ENCODE measurements at regions not wholly inside any gene's neighbourhood (a gene's known extent, or its start where the extent isn't known, plus 50 kb on each side); places are given as distances from the start of the nearest gene placed in this dataset.

DNA sequence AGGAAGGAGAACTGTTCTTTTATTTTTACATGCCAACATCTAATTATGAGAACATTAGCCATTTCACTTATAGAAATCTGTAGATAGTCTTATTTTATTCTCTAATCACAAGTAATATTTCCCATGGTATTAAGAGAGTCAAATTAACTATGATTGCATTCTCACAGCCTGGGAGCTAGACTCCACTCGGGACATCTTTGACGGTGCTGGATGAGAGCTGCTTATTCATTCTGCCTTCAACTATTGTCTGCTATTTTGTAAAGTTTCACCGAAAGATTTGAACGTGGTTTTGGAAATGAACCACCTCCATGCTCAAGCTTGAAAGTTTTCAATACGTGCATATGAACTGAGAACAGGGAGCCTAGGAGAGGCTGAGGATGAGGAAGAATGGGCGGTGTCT is 264.3 kb upstream of the KLF6 start:
- no peaks in the 10 kb centered on the region for H3K9me2 ChIP-seq (replicated peaks; ENCODE audit: insufficient read depth, low read length)
- H3K9ac ChIP-seq (ENCODE audit: low read length) = no peak overlapping the region
- no peaks in the 10 kb centered on the region for H3K36me3 ChIP-seq (ENCODE audit: low read length)
- H2AFZ ChIP-seq (ENCODE audit: low read depth, low read length, severe bottlenecking) = no peak overlapping the region
- no peaks in the 10 kb centered on the region for H3F3A ChIP-seq (ENCODE audit: insufficient read depth)
- H3K4me2 ChIP-seq (ENCODE audit: low read depth, low read length, poor library complexity, severe bottlenecking) = no peak overlapping the region
- H4K20me1 ChIP-seq (ENCODE audit: low read depth, low read length) = no peaks in the 10 kb centered on the region
- H3K79me2 ChIP-seq (ENCODE audit: insufficient read depth, low read length) = no peaks in the 10 kb centered on the region
- no peak overlapping the region for H3K27ac ChIP-seq (ENCODE audit: low read depth, low read length)
- H3K27me3 ChIP-seq (ENCODE audit: low read length) = no peaks in the 10 kb centered on the region
- no peak for TF ChIP-seq EZH2phosphoT487 (conservative IDR thresholded peaks at IDR 0.05; ENCODE audit: low read length)
- TF ChIP-seq, protein P1, sequence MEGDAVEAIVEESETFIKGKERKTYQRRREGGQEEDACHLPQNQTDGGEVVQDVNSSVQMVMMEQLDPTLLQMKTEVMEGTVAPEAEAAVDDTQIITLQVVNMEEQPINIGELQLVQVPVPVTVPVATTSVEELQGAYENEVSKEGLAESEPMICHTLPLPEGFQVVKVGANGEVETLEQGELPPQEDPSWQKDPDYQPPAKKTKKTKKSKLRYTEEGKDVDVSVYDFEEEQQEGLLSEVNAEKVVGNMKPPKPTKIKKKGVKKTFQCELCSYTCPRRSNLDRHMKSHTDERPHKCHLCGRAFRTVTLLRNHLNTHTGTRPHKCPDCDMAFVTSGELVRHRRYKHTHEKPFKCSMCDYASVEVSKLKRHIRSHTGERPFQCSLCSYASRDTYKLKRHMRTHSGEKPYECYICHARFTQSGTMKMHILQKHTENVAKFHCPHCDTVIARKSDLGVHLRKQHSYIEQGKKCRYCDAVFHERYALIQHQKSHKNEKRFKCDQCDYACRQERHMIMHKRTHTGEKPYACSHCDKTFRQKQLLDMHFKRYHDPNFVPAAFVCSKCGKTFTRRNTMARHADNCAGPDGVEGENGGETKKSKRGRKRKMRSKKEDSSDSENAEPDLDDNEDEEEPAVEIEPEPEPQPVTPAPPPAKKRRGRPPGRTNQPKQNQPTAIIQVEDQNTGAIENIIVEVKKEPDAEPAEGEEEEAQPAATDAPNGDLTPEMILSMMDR (IDR thresholded peaks at IDR 0.05; ENCODE audit: insufficient read depth, low read length, poor library complexity, severe bottlenecking) = no peak
- no peaks in the 10 kb centered on the region for H3K9me3 ChIP-seq (ENCODE audit: insufficient read depth, low read length)
- no peak overlapping the region for H3K4me3 ChIP-seq (ENCODE audit: insufficient read depth, low read length, poor library complexity, severe bottlenecking)

GRCh38 chr10:4048236-4048864 is 263.3 kb upstream of the KLF6 start:
- H3K4me2 ChIP-seq (ENCODE audit: low read depth, low read length, poor library complexity, severe bottlenecking) = no peak overlapping the region
- no peak overlapping the region for H3K27ac ChIP-seq (ENCODE audit: low read depth, low read length)
- H3K9me3 ChIP-seq (ENCODE audit: insufficient read depth, low read length) = no peaks in the 10 kb centered on the region

GRCh38 chr10:4046712-4047354 is 261.8 kb upstream of the KLF6 start:
- Histone ChIP-seq H3K9me2 (replicated peaks; ENCODE audit: insufficient read depth, low read length) (no peaks in the 10 kb centered on the region), H2AFZ (ENCODE audit: low read depth, low read length, severe bottlenecking) (no peak overlapping the region), H3K36me3 (ENCODE audit: low read length) (no peaks in the 10 kb centered on the region), H3F3A (ENCODE audit: insufficient read depth) (no peaks in the 10 kb centered on the region), H3K27ac (ENCODE audit: low read depth, low read length) (no peak overlapping the region), H3K4me3 (ENCODE audit: insufficient read depth, low read length, poor library complexity, severe bottlenecking) (no peak overlapping the region), H3K9ac (ENCODE audit: low read length) (no peak overlapping the region), H3K4me2 (ENCODE audit: low read depth, low read length, poor library complexity, severe bottlenecking) (no peak overlapping the region), H3K79me2 (ENCODE audit: insufficient read depth, low read length) (no peaks in the 10 kb centered on the region), H3K27me3 (ENCODE audit: low read length) (no peaks in the 10 kb centered on the region), H4K20me1 (ENCODE audit: low read depth, low read length) (no peaks in the 10 kb centered on the region), H3K9me3 (ENCODE audit: insufficient read depth, low read length) (no peaks in the 10 kb centered on the region; the same call in 1 of the 2 replicates)
- TF ChIP-seq, protein P1 (IDR thresholded peaks at IDR 0.05; ENCODE audit: insufficient read depth, low read length, poor library complexity, severe bottlenecking) = no peak
- TF ChIP-seq EZH2phosphoT487 (conservative IDR thresholded peaks at IDR 0.05; ENCODE audit: low read length) = no peak

More at GRCh38 chr10:4048236-4048864, 263.3 kb upstream of the KLF6 start:
- Histone ChIP-seq H3K9ac (ENCODE audit: low read length) (no peak overlapping the region), H3K9me2 (replicated peaks; ENCODE audit: insufficient read depth, low read length) (no peaks in the 10 kb centered on the region), H3K36me3 (ENCODE audit: low read length) (no peaks in the 10 kb centered on the region), H3K4me3 (ENCODE audit: insufficient read depth, low read length, poor library complexity, severe bottlenecking) (no peak overlapping the region), H3K27me3 (ENCODE audit: low read length) (no peaks in the 10 kb centered on the region), H4K20me1 (ENCODE audit: low read depth, low read length) (no peaks in the 10 kb centered on the region), H3K79me2 (ENCODE audit: insufficient read depth, low read length) (no peaks in the 10 kb centered on the region), H3F3A (ENCODE audit: insufficient read depth) (no peaks in the 10 kb centered on the region), H2AFZ (ENCODE audit: low read depth, low read length, severe bottlenecking) (no peak overlapping the region)
- TF ChIP-seq, protein P1 (IDR thresholded peaks at IDR 0.05; ENCODE audit: insufficient read depth, low read length, poor library complexity, severe bottlenecking) = no peak
- TF ChIP-seq EZH2phosphoT487 (conservative IDR thresholded peaks at IDR 0.05; ENCODE audit: low read length) = no peak
